Stimulated activated naive CD4-positive, alpha-beta T cell treated with Interleukin-2 at 50 U/mL for 16 hours (primary cell): ENCODE measurements at regions not wholly inside any gene's neighbourhood (a gene's known extent, or its start where the extent isn't known, plus 50 kb on each side); places are given as distances from the start of the nearest gene placed in this dataset.
"Not testable (repeated sequence)": the region's sequence is repeated elsewhere in the genome, so short reads cannot be mapped to it uniquely, and the experiment has no call there.

Source experiments
- DNase-seq: peaks from one replicate; lab custom pipeline; 2025; lab: John Stamatoyannopoulos, UW

DNA sequence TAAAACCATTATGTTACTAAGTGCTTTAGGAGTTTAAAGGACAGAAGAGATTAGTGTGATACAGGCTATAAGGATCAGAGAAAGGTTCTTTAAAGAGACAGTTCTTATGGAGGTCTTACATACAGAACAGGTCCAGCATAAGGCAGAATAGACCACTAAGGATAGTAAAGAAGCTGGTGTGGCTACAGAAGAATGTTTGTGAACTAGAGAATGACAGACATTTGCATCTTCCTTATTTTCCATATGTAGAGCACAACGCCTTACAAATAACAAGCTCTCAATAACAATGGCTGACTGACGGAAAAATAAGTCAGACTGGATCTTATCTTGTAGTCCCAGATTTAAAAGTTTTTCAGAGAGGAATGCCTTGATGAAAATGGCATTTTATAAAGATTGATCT, 95.6 kb upstream of the NOTCH2NLA start:
- not testable (repeated sequence) for DNase-seq

DNA sequence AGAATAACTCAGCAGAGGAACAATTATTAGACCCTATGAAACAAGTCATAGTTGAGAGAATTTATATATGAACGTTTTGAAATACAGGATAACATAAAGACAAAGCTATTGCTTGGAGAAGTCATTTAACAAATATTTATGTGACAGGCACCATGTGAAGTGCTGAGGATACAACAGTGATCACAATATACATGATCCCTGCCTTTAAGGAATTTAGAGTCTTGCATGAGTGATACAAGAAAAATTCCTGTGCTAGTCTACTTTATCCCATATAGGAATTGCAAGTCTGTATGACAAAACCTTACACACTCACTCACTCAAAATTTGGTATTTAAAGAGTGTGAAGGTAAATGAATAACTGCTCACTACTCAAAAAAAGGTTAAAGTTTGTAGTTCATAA, 94.5 kb upstream of the NOTCH2NLA start:
- not testable (repeated sequence) for DNase-seq

GRCh38 chr1:146322893-146323292, 94.1 kb upstream of the NOTCH2NLA start:
- DNase-seq: not testable (repeated sequence)

DNA sequence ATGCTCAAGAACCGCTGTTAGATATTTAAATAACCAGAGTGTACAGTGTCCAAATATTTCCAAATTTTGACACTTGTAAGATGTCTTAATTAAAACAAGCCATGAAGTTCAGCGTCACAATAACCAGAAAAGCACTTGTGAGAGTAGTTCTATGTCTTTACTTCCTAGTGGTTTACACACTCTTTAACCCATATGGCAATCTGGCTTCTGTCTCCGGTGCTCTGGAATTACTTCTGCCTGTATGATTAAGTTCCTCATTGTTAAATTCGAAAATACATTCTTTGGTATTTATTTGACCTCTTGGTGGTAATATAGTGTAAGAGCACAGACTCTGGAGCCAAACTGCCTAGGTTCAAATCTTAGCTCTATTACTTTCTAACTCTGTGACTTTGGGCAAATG, 89.9 kb upstream of the NOTCH2NLA start:
- not testable (repeated sequence) for DNase-seq

DNA sequence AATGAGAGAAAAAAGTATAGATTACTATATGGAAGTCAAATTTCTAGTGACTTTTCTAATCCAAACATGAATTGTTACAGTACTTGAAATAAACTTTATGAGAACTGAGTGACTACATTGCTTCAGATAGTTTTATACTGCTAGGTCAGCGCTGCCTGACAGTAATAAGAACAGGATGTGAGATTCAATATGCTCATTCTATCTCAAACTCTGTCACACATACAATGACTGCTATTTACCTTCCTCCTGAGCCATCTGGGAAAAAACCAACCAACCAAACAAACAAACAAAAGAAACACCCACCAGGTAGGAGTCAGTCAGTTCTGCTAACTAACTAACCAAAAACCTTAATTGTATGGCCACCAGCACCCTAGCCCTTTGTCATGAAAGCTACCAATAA, 89.0 kb upstream of the NOTCH2NLA start:
- DNase-seq: not testable (repeated sequence)

- DNase-seq: not testable (repeated sequence)
These were observed 85.8 kb upstream of the NOTCH2NLA start for GRCh38 chr1:146314449-146315246.

DNA sequence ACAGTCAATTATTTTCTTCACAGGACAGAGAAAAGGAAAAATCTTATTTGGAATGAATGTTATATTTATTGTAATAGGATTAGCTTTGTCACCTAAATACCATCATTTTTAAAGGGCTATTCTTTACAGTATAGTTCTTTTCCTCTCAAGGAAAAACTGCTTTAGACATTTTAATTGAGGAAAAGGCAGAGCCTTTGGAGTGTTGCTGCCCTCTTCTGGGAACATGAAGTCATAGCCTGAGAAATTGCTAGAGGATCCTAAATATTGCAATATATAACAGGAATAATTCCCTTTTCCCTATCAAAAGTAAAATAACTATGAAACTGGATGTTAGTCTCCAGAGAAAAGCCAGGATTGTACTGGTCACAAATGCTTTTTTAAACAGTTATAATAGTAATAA, 81.8 kb upstream of the NOTCH2NLA start:
- not testable (repeated sequence) for DNase-seq

DNA sequence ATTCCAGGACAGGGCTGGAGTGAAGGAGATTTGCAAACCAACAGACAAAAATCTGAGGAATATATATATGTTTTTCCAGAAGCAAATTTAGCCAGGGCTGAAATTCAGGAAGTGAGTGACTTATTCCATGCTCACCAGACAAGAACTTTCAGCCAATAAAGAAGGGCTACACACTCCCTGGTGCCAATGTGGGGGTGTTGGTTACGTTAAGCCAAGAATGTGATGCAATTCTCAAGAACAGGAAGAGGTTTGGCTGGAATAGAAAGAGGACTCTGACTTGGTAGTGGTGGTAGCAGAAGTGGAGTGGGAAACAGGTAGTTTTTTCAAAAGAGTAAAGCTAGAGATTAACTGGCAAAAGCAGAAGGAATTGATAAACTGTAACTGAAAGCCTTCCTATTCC, 80.6 kb upstream of the NOTCH2NLA start:
- not testable (repeated sequence) for DNase-seq

DNA sequence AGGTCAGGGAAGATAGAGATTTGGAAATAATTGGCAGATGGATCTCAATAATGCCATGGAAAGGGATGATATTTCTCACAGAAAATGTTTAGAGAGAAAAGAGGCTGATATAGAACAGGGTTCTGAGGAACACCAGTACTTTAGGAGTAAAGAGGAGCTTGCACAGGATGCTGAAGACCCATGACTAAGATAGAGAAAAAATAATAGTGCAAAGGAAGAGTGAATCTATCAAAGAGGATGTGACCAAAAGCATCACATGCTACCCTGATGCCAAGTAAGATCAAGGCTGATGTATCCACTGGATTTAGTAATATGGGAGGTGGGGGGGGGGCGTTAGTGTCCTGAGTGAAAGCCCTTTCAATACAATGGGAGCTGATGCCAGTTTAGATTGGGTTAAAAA, 80.1 kb upstream of the NOTCH2NLA start:
- not testable (repeated sequence) for DNase-seq

DNA sequence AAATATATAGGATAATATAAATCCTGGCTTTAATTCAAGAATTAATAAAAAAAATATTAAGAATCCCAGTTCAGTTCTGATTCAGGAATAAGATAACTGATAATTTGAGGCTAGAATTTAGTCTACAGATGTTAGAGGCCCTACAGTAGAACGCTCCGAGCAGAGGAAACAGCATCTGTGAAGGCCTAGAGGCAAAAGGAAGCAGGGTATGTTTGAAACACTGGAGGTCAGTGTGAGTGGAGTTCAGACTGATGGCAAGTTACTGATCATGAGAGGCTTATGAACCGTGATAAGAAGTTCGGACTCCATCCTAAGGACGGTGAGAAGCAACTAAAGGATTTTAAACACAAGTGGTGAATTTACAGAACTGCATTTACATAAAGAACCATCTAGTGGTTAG, 79.3 kb upstream of the NOTCH2NLA start:
- not testable (repeated sequence) for DNase-seq

DNA sequence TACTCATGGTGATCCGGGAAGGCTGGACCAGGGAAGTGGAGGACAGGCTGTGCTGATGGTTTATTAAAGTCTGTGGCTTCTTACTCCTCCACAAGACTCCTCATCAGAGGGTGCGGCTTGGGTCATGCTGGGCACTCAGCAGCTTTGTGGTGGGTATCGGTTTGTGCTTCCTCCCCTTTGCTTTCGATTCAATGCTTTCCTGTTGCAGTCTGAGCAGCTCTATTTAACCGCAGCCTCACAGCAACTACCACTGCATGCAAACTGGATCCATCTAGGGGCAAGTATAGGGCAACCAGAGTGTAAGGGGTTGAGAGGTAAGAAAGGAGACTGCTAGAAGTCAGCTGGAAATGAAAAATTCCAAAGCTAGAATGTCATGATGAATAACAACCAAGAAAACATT, 78.8 kb upstream of the NOTCH2NLA start:
- DNase-seq: not testable (repeated sequence)

DNA sequence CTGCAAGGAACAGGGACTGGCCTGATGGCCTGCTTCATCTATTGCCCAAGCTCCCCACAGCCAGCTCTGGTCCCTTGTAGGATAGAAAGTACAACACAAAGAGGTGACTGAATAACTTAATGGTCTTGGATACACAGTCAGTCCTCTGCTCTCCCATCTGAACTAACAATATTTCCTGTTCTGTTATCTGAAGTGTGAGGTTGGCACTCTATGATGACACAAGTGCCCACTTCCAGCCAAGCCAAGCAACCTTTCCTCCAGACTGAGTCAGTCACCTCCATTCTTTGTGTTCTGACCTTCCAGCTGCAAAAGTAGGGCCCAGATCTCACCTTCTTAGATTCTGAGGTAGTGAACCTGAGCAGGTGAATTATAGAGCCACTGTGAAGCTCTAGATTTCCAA, 77.8 kb upstream of the NOTCH2NLA start:
- DNase-seq: not testable (repeated sequence)

DNA sequence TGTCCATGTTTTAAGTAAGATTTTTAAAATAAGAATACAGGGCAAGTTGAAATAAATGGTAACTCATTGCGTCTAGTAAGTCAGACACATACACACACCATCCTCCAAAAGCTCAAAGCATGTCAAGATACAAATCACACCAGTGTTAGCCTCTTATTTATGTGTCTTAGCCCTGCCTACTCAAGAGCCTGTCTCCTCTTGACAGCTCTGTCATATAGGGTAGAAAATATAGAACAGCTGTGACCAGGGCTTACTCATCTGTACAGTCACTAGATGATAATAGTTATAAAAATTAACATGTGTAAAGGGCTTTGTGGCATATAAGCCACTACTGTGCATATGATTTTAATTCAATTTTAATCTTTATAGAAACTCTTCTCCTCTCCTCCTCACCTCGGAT, 76.6 kb upstream of the NOTCH2NLA start:
- DNase-seq: not testable (repeated sequence)

- DNase-seq: not testable (repeated sequence)
These were observed 69.7 kb upstream of the NOTCH2NLA start for GRCh38 chr1:146298575-146298897.

DNA sequence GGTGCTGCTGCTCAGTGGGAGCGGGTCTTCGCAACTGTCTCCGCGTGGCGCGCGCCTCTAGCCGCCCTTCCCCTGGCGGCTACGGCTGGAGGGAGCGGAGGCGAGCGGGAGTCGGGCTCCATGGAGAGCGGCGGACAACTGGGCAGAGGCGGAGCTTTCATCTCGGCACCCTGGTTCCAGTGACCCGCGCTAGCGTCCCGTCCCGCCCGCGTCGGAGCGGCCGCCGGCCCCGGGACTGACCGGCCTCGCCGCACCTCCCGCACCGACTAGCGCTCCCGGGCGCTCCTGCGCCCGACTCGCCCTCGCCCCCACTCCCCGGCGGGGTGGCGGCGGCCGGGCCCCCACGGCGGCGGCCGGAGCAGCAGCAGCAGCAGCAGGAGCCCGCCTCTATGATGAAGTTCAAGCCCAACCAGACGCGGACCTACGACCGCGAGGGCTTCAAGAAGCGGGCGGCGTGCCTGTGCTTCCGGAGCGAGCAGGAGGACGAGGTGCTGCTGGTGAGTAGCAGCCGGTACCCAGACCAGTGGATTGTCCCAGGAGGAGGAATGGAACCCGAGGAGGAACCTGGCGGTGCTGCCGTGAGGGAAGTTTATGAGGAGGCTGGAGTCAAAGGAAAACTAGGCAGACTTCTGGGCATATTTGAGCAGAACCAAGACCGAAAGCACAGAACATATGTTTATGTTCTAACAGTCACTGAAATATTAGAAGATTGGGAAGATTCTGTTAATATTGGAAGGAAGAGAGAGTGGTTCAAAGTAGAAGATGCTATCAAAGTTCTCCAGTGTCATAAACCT, 69.2 kb upstream of the NOTCH2NLA start:
- DNase-seq: not testable (repeated sequence)

DNA sequence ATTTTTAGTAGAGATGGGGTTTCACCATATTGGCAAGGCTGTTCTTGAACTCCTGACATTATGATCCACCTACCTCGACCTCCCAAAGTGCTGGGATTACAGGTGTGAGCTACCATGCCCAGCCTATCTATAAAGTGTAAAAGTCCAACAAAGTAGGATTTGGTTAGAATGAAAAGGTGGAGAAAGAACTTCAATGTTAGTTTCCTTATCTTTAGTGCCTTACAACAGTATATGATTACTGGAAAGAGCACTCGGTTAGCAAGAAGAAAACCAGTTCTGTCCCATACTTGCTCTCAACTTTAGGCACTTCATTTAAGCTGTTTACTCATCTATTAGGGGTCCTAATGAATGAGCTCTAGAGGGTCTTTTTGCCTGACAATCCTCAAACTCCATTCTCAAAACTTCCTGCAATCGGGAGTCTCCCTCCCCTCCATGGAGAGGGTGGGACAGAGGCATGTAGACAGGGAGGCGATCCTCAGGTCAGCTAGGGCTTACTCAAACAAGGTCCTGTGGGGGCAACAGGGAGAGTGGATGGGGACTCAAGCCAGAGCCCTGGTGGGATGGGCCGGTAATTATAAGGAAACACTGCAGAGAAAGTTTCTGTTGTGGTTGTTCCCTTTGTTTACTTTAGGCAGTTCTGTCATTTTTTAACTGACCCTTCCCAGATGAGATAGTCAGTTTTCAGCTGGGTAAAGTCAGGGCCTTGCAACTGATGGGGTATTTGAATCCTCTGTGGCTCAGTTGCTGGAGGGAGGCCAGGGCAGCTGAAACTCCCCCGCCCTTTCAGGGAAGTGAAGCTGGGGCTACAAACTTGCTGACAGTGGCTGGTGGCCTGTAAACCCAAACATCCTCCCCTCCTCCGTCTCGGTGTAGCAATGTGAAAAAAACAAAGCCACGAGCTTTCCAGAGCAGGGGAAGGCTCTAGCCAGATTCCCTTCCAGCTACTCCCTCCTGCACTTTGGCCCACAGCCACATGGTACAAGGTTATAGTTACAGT, 64.4 kb upstream of the NOTCH2NLA start:
- DNase-seq: not testable (repeated sequence)

DNA sequence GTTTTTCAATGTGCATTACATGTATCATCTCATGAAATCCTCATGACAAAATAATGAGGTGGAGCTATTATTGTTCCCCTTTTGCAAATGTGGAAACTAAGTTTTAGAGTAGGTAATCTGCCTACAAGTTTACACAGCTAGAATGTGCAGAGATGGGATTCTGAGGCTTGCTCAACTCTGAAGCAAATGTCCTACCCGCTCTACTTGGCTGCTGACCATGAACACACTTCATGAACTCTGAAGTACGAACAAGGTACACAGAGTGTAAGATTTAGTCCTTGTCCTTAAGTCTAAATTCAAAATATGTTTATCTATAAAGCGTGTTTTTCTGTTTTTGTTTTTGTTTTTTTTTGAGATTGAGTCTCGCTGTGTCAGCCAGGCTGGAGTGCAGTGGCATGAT, 63.6 kb upstream of the NOTCH2NLA start:
- not testable (repeated sequence) for DNase-seq

DNA sequence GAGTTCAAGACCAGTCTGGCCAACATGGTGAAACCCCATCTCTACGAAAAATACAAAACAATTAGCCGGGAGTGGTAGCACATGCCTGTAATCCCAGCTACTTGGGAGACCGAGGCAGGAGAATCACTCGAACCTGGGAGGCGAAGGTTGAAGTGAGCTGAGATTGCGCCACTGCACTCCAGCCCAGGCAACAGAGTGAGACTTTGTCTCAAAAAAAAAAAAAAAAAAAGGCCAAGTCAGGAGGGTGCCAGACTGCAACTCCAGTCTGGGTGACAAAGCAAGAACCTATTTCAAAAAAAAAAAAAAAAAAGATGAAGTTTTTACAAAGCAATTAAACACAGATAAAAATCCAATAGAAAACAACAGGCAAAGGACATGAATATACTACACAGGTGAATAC, 59.1 kb upstream of the NOTCH2NLA start:
- not testable (repeated sequence) for DNase-seq

- DNase-seq: not testable (repeated sequence)
These were observed 55.9 kb upstream of the NOTCH2NLA start for GRCh38 chr1:146284760-146285159.

- not testable (repeated sequence) for DNase-seq
These were observed 54.7 kb upstream of the NOTCH2NLA start for GRCh38 chr1:146283527-146283880.

- not testable (repeated sequence) for DNase-seq
These were observed 54.1 kb upstream of the NOTCH2NLA start for GRCh38 chr1:146282807-146283526.
